GM19395 (cell line): ENCODE measurements at regions not wholly inside any gene's neighbourhood (a gene's known extent, or its start where the extent isn't known, plus 50 kb on each side); places are given as distances from the start of the nearest gene placed in this dataset.

Experiments used
- ATAC-seq: cut with Tn5 transposase; IDR thresholded peaks from one replicate; pipeline ENCODE4 v1.9.1; 2021; ENCODE audit warnings: mild to moderate bottlenecking, moderate library complexity; ENCODE audit not compliant: unreplicated experiment

DNA sequence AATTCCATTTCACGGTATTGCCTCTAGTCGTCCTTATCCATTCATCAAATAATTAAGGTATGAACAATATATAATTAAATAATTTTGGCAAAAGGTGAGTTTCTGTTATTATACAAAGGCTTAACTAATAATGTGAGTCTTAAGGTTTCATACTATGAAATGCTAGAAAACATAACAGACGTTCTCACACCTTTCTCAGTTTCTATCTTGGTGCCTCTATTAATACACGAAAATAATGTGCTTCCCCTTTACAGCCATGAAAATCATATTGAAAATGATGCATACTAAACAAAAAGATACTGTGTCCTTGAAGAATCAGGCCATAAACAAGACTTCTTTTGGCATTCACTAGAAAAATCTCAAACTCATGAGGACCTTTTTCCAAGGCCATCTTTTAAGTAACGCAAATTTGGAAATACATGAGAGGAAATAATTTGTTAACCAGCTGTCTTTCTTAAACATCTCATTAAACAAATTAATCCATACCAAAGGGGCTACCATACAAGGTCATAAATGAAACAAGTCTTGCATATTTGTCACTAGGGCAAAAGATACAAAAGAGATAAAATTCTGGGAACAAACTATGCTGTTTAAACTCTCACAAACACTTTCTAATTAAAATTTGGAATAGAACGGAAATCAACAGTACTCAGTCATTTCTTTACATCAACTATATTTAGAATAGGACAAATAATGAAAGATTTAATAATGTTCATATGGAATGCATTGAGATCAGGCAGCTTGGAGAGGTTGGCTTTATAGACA lies 53.9 kb upstream of the CAV2 start:
- ATAC-seq, result peak; percentile 56

DNA sequence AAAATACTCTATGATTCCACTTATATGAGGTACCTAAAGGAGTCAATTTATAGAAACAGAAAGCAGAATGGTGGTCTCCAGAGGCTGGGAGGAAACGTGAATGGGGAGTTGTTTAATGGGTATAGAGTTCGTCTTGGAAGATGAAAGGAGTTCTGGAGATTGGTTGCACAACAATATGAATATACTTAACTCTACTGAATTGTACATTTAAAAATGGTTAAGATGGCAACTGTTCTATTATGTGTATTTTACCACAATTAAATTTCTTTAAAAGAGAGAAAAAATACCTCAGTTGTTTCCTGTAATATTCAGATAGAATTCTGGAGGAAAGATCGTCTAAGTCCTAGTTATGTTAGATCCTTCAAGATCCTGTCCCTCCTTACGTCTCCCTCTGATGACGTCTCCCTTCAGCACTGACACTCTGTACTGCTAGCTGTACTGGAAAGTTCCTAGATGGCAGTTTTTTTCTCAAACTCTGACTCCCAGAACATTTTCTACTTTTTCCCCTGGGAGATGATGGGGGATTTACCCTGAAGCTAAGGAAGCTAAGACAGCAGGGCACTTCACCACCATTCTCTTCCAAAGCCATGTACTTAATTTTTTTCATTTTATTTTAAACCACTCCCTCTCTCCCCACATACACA lies 53.2 kb upstream of the CAV2 start:
- no peak for ATAC-seq

DNA sequence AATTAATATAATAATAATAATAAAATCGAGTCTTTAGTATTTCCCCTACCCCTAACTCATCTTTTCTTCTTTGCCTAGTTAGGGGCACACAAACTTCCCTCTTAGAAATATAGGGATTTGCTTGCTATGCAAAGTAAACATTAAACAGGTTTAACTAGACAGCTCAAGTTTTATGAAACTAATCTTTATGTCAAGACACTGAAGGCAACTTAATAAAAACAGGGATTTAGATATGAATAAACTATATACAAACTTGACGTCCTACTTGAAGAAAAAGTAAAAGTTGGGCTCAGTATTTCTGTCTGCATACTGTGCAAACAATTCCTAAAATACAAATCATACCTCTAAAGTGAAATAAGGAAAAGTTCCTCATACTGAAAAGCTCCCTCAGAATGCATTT lies 52.1 kb upstream of the CAV2 start:
- ATAC-seq, result no peak

GRCh38 chr7:116447966-116448839 lies 51.3 kb upstream of the CAV2 start:
- ATAC-seq, result no peak

DNA sequence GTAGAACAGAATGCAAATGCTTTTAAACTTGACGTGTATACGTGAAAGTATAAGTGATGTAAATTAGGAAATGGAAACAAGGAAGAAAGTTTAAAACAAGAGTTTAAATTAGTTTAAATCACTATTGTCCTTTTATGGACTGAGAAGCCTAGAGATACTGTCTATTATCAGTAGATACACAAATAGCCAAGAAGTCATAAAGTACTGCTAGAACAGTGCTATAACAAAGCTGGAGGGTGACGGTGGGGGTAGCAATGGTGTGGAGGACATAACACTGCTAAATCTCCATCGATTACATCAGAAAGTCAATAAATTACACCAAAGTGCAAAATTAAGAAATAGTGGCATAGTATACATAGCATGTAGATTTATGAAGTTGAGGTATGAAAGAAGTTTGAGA lies 50.1 kb upstream of the CAV2 start:
- no peak for ATAC-seq
